HG03354 (cell line): ENCODE measurements at regions not wholly inside any gene's neighbourhood (a gene's known extent, or its start where the extent isn't known, plus 50 kb on each side); places are given as distances from the start of the nearest gene placed in this dataset.
A peak's percentile ranks its signal among the peaks of the same experiment; 100 is the strongest.
"Not testable (repeated sequence)": the region's sequence is repeated elsewhere in the genome, so short reads cannot be mapped to it uniquely, and the experiment has no call there.

ENCODE experiments used
- ATAC-seq: cut with Tn5 transposase; IDR thresholded peaks from one replicate; pipeline ENCODE4 v1.9.1; 2021; ENCODE audit warnings: mild to moderate bottlenecking; ENCODE audit not compliant: unreplicated experiment, poor library complexity, severe bottlenecking

- ATAC-seq: not testable (repeated sequence)
Measured at GRCh38 chr2:75394764-75395163, 166.0 kb downstream of the EVA1A start.

GRCh38 chr2:75390169-75390568 lies 170.6 kb downstream of the EVA1A start:
- ATAC-seq: no peak

GRCh38 chr2:75389271-75389670 lies 171.5 kb downstream of the EVA1A start:
- ATAC-seq: no peak

GRCh38 chr2:75381032-75381431 lies 179.7 kb downstream of the EVA1A start:
- ATAC-seq: no peak

GRCh38 chr2:75379476-75380210 lies 180.3 kb upstream of the TACR1 start:
- no peak for ATAC-seq

- ATAC-seq: no peak
Measured at GRCh38 chr2:75375646-75376582, 176.6 kb upstream of the TACR1 start.

- ATAC-seq: not testable (repeated sequence)
Measured at GRCh38 chr2:75374414-75374957, 175.2 kb upstream of the TACR1 start.

GRCh38 chr2:75367401-75367800 lies 168.1 kb upstream of the TACR1 start:
- ATAC-seq: no peak

- no peak for ATAC-seq
Measured at GRCh38 chr2:75361486-75361885, 162.2 kb upstream of the TACR1 start.

GRCh38 chr2:75360945-75361344 lies 161.6 kb upstream of the TACR1 start:
- ATAC-seq: no peak

GRCh38 chr2:75356865-75357264 lies 157.5 kb upstream of the TACR1 start:
- no peak for ATAC-seq

- no peak for ATAC-seq
Measured at GRCh38 chr2:75353131-75353530, 153.8 kb upstream of the TACR1 start.

GRCh38 chr2:75348307-75348706 lies 149.0 kb upstream of the TACR1 start:
- ATAC-seq: no peak

- no peak for ATAC-seq
Measured at GRCh38 chr2:75344146-75344545, 144.8 kb upstream of the TACR1 start.

GRCh38 chr2:75342504-75343175 lies 143.3 kb upstream of the TACR1 start:
- peak; percentile 66 for ATAC-seq

GRCh38 chr2:75340560-75340959 lies 141.2 kb upstream of the TACR1 start:
- ATAC-seq: no peak

- ATAC-seq: no peak
Measured at GRCh38 chr2:75338461-75338860, 139.1 kb upstream of the TACR1 start.

GRCh38 chr2:75337619-75338018 lies 138.3 kb upstream of the TACR1 start:
- no peak for ATAC-seq

GRCh38 chr2:75337016-75337415 lies 137.7 kb upstream of the TACR1 start:
- no peak for ATAC-seq

- ATAC-seq: no peak
Measured at GRCh38 chr2:75336451-75336850, 137.1 kb upstream of the TACR1 start.
